Peyer's patch (tissue), 4 donors: ENCODE measurements at regions not wholly inside any gene's neighbourhood (a gene's known extent, or its start where the extent isn't known, plus 50 kb on each side); places are given as distances from the start of the nearest gene placed in this dataset.

Experiments
- DNase-seq, 3 donors: peaks; one replicate each; pipeline ENCODE4 v3.0.0-alpha.2; 2017 to 2019
- H3K27ac ChIP-seq, 4 donors: fragments of 200-600 bp; sonication (generic); one replicate each; pipeline ENCODE4 v1.5.1; 2016 to 2019
- H3K27me3 ChIP-seq, 2 donors: fragments of 200-600 bp; sonication (generic); one replicate each; pipeline ENCODE4 v1.5.1; 2019
- H3K36me3 ChIP-seq, 3 donors: fragments of 200-600 bp; sonication (generic); one replicate each; pipeline ENCODE4 v1.5.1; 2016 to 2019
- H3K4me1 ChIP-seq, 4 donors: fragments of 200-600 bp; sonication (generic); one replicate each; pipeline ENCODE4 v1.5.1; 2016 to 2019
- H3K4me3 ChIP-seq, 4 donors: fragments of 200-600 bp; sonication (generic); 1 replicate in 3 of 4; 2 replicates in 1 of 4; pipeline ENCODE4 v1.5.1; 2016 to 2019; ENCODE audit warnings: mild to moderate bottlenecking in 1 of 4
- H3K9me3 ChIP-seq, 4 donors: fragments of 200-600 bp; sonication (generic); one replicate each; pipeline ENCODE4 v1.5.1; 2016 to 2019; ENCODE audit warnings: mild to moderate bottlenecking in 1 of 4
- CTCF ChIP-seq, 6 experiments: fragments of 450-650 bp in 4 of 6; fragments of 200-600 bp in 2 of 6; sonication (generic) in 1 of 6; IDR thresholded peaks; one replicate each; pipeline ENCODE4 v1.5.1; 2017 to 2019; ENCODE audit warnings: antibody characterized with exemption in 6 of 6, mild to moderate bottlenecking in 3 of 6, moderate library complexity in 1 of 6
- POLR2A ChIP-seq, 2 donors: fragments of 450-650 bp; IDR thresholded peaks; one replicate each; pipeline ENCODE4 v1.5.1; 2017; ENCODE audit warnings: antibody characterized with exemption in 2 of 2, mild to moderate bottlenecking in 2 of 2, moderate library complexity in 2 of 2

GRCh38 chr20:22508426-22508825, 75.9 kb downstream of the FOXA2 start:
- Histone ChIP-seq H3K4me1 (no peaks in the 10 kb centered on the region), H3K27me3 (no peaks in the 10 kb centered on the region), H3K36me3 (no peaks in the 10 kb centered on the region), H3K4me3 (no peak overlapping the region), H3K27ac (no peak overlapping the region), H3K9me3 (no peaks in the 10 kb centered on the region)
- TF ChIP-seq CTCF (IDR thresholded peaks at IDR 0.05): no peak
- no peak for TF ChIP-seq POLR2A (IDR thresholded peaks at IDR 0.05)
- no peak for DNase-seq

DNA sequence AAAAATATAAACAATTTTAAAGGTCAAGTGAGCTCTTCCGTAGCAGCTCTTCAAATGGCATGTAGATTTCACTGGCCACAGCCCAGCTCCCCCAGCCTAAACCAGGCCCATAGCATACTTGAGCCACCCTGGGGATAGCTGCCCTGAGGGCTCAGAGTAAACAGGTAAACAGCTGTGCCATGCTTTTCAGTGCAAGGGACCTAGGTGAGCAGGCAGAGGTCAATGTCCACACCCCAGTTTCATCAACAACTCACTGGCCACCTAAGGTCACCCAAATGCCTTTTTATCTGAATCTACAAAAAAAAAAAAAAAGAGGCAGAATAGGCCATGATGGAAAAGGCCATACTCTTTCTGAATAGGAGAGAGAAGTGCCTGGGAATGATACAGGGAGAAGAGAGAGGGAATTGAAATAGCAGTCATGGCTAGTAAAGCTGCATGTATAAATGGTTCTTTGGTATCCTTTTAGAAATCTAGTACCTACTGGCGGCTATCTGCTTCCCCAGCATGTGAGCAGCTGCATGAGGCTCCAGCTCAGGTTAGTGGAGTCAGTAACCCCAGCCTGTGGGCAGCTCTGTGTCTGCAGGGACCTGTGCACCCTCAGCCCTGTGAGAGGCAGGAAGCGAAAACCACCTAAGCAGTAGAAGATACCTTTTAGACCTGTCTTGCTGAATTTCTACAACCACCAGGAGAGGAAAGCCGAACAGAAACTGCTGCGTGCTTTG, 77.0 kb downstream of the FOXA2 start:
- H3K4me3 ChIP-seq: no peak overlapping the region
- no peak for DNase-seq
- no peaks in the 10 kb centered on the region for H3K4me1 ChIP-seq
- TF ChIP-seq POLR2A (IDR thresholded peaks at IDR 0.05): no peak
- no peak for TF ChIP-seq CTCF (IDR thresholded peaks at IDR 0.05)
- H3K27me3 ChIP-seq: no peaks in the 10 kb centered on the region
- H3K27ac ChIP-seq: no peak overlapping the region
- H3K36me3 ChIP-seq: no peaks in the 10 kb centered on the region
- no peaks in the 10 kb centered on the region for H3K9me3 ChIP-seq

DNA sequence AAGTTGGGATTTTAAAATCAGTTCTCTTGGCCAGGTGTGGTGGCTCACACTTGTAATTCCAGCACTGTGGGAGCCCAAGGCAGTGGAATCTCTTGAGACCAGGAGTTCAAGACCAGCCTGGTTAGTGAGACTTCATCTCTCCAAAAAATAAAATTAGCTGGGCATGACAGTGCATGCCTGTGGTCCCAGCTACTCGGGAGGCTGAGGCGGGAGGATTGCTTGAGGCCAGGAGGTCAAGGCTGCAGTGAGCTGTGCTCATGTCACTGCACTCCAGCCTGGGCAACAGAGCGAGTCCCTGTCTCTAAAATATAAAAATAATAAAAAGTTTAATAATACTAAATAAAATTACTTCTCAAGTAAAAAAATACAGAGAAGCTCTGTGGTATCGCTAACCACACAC, 77.5 kb downstream of the FOXA2 start:
- Histone ChIP-seq H3K4me3 (no peak overlapping the region), H3K27ac (no peak overlapping the region), H3K36me3 (no peaks in the 10 kb centered on the region), H3K27me3 (no peaks in the 10 kb centered on the region), H3K4me1 (no peaks in the 10 kb centered on the region), H3K9me3 (no peaks in the 10 kb centered on the region)
- no peak for TF ChIP-seq POLR2A (IDR thresholded peaks at IDR 0.05)
- no peak for TF ChIP-seq CTCF (IDR thresholded peaks at IDR 0.05)
- DNase-seq: no peak

DNA sequence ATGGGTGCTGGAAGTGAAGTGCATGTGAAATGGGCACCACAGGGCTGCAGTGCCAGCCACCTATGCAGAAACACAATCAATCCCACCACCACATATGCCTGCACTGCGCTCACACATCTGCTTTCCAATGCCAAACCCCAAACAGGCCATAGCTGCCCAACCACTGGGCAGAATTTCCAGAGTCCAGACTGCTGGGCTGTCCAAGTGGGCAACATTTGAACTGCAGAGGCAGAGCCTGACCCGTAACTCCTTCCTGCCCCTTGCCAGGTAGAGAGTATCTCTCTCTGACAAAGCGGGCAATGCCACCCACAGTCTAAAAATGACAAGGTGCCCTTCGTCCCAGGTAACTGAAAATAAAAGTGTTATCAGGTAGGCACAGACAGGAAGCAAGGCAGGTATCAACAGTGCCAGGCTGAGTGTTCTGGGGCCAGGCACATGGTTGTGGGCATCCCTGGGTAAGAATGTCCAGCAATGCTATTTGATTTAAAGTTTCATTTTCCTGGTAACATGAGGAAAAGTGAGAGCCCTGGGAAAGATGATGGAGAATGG, 79.5 kb downstream of the FOXA2 start:
- Histone ChIP-seq H3K4me1 (no peaks in the 10 kb centered on the region), H3K9me3 (no peaks in the 10 kb centered on the region), H3K27me3 (no peaks in the 10 kb centered on the region), H3K36me3 (no peaks in the 10 kb centered on the region), H3K27ac (no peak overlapping the region), H3K4me3 (no peak overlapping the region)
- DNase-seq: no peak
- TF ChIP-seq CTCF (IDR thresholded peaks at IDR 0.05) (no peak), POLR2A (IDR thresholded peaks at IDR 0.05) (no peak)

- DNase-seq: no peak
- Histone ChIP-seq H3K36me3 (no peaks in the 10 kb centered on the region), H3K4me3 (no peak overlapping the region), H3K9me3 (no peaks in the 10 kb centered on the region), H3K27me3 (no peaks in the 10 kb centered on the region), H3K4me1 (no peaks in the 10 kb centered on the region), H3K27ac (peak overlapping the region in 1 of 4 donors; percentile 5)
- TF ChIP-seq CTCF (IDR thresholded peaks at IDR 0.05) (no peak), POLR2A (IDR thresholded peaks at IDR 0.05) (no peak)
Observed at GRCh38 chr20:22503577-22503976, 80.8 kb downstream of the FOXA2 start.
